Mesothelial cell of epicardium (in vitro differentiated cells): ENCODE measurements at regions not wholly inside any gene's neighbourhood (a gene's known extent, or its start where the extent isn't known, plus 50 kb on each side); places are given as distances from the start of the nearest gene placed in this dataset.

Source experiments
- DNase-seq, 2 experiments: peaks; one replicate each; pipeline ENCODE4 v3.0.0; 2021; ENCODE audit warnings: low spot score in 2 of 2; ENCODE audit not compliant: unreplicated experiment in 2 of 2
- H3K27ac Mint-ChIP-seq: 2 replicates; pipeline ENCODE4 v1.8.0; 2021; ENCODE audit warnings: mixed read lengths
- H3K27me3 Mint-ChIP-seq: 2 replicates; pipeline ENCODE4 v1.8.0; 2021; ENCODE audit warnings: low read depth, mixed read lengths
- H3K36me3 Mint-ChIP-seq: 2 replicates; pipeline ENCODE4 v1.8.0; 2021; ENCODE audit warnings: mixed read lengths
- H3K4me1 Mint-ChIP-seq: 2 replicates; pipeline ENCODE4 v1.8.0; 2021; ENCODE audit warnings: mixed read lengths
- H3K4me3 Mint-ChIP-seq: 2 replicates; pipeline ENCODE4 v1.8.0; 2021; ENCODE audit warnings: mild to moderate bottlenecking, moderate library complexity, mixed read lengths
- H3K9me3 Mint-ChIP-seq: 2 replicates; pipeline ENCODE4 v1.8.0; 2021; ENCODE audit warnings: mixed read lengths
- CTCF ChIP-seq: fragments of 200-600 bp; sonication (generic); IDR thresholded peaks from one replicate; pipeline ENCODE4 v1.5.0; 2021; ENCODE audit warnings: antibody characterized with exemption; ENCODE audit not compliant: unreplicated experiment

GRCh38 chr2:47644351-47644750, 73.6 kb upstream of the KCNK12 start:
- Mint-ChIP-seq H3K9me3 (peaks cover 11% of the 10 kb centered on the region), H3K36me3 (no peaks in the 10 kb centered on the region), H3K4me1 (no peaks in the 10 kb centered on the region), H3K27me3 (no peaks in the 10 kb centered on the region), H3K27ac (no peak overlapping the region), H3K4me3 (no peak overlapping the region)
- no peak for DNase-seq
- TF ChIP-seq CTCF, result no peak

- peaks cover 6% of the 10 kb centered on the region for H3K9me3 Mint-ChIP-seq
- H3K27me3 Mint-ChIP-seq, result no peaks in the 10 kb centered on the region
- DNase-seq, result no peak
- no peaks in the 10 kb centered on the region for H3K36me3 Mint-ChIP-seq
- TF ChIP-seq CTCF, result no peak
- no peak overlapping the region for H3K4me3 Mint-ChIP-seq
- H3K4me1 Mint-ChIP-seq, result no peaks in the 10 kb centered on the region
- H3K27ac Mint-ChIP-seq, result no peak overlapping the region
These were observed 70.6 kb upstream of the KCNK12 start for GRCh38 chr2:47641366-47641765.

- no peak overlapping the region for H3K4me3 Mint-ChIP-seq
- no peak for TF ChIP-seq CTCF
- no peaks in the 10 kb centered on the region for H3K36me3 Mint-ChIP-seq
- H3K4me1 Mint-ChIP-seq, result no peaks in the 10 kb centered on the region
- H3K27me3 Mint-ChIP-seq, result no peaks in the 10 kb centered on the region
- H3K27ac Mint-ChIP-seq, result no peak overlapping the region
- peaks cover 6% of the 10 kb centered on the region for H3K9me3 Mint-ChIP-seq
- no peak for DNase-seq
These were observed 69.6 kb upstream of the KCNK12 start for GRCh38 chr2:47640356-47640755.

- H3K27ac Mint-ChIP-seq, result no peak overlapping the region
- H3K36me3 Mint-ChIP-seq, result no peaks in the 10 kb centered on the region
- no peak for DNase-seq
- no peaks in the 10 kb centered on the region for H3K4me1 Mint-ChIP-seq
- no peak for TF ChIP-seq CTCF
- H3K27me3 Mint-ChIP-seq, result no peaks in the 10 kb centered on the region
- peaks cover 6% of the 10 kb centered on the region for H3K9me3 Mint-ChIP-seq
- no peak overlapping the region for H3K4me3 Mint-ChIP-seq
These were observed 68.7 kb upstream of the KCNK12 start for GRCh38 chr2:47639467-47639866.

GRCh38 chr2:47638430-47638829, 67.6 kb upstream of the KCNK12 start:
- no peaks in the 10 kb centered on the region for H3K4me1 Mint-ChIP-seq
- peaks cover 6% of the 10 kb centered on the region for H3K9me3 Mint-ChIP-seq

More at GRCh38 chr2:47638430-47638829, 67.6 kb upstream of the KCNK12 start:
- Mint-ChIP-seq H3K27ac (no peak overlapping the region), H3K36me3 (no peaks in the 10 kb centered on the region), H3K4me3 (no peak overlapping the region), H3K27me3 (no peaks in the 10 kb centered on the region)
- TF ChIP-seq CTCF, result no peak
- DNase-seq, result no peak
